GM10266 (cell line): ENCODE measurements at regions not wholly inside any gene's neighbourhood (a gene's known extent, or its start where the extent isn't known, plus 50 kb on each side); places are given as distances from the start of the nearest gene placed in this dataset.

ENCODE experiments used
- DNase-seq: peaks from one replicate; pipeline ENCODE4 v3.0.0; 2012; ENCODE audit errors: extremely low spot score
- TF ChIP-seq, protein P1 (sequence below): IDR thresholded peaks from 2 replicates; pipeline ENCODE4 v1.5.1; 2012; ENCODE audit warnings: mild to moderate bottlenecking, low read depth; ENCODE audit not compliant: control insufficient read depth, insufficient read depth; ENCODE audit errors: missing control alignments

DNA sequence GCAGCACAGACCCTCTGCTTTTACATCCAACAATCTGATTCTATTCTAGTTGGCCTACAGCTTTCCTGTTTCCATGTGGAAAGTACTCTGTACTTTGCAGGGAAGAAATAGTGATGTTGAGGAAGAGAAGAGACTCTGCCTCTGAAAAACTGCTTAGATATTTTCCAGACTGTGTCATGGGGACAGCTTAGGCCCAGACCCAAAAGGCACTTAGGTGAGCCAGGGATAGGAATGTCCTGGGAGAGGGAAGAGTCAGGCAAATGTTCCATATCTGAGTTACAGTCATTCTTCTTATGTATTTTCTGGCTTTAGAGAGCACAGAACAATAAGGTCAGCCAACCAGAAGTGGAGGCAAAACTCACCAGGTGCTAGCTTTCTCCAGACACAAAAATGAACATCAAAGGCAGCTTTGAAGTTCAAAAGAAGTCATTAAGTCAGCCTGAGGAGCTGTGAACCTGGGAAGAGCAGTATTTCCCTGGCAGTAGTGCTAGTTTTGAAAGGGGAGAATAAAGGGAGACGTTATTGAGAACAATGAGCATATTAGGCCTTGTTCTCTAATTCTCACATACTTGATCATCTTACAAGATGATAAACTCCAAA lies 199.7 kb upstream of the LMNTD1 start:
- TF ChIP-seq, protein P1, sequence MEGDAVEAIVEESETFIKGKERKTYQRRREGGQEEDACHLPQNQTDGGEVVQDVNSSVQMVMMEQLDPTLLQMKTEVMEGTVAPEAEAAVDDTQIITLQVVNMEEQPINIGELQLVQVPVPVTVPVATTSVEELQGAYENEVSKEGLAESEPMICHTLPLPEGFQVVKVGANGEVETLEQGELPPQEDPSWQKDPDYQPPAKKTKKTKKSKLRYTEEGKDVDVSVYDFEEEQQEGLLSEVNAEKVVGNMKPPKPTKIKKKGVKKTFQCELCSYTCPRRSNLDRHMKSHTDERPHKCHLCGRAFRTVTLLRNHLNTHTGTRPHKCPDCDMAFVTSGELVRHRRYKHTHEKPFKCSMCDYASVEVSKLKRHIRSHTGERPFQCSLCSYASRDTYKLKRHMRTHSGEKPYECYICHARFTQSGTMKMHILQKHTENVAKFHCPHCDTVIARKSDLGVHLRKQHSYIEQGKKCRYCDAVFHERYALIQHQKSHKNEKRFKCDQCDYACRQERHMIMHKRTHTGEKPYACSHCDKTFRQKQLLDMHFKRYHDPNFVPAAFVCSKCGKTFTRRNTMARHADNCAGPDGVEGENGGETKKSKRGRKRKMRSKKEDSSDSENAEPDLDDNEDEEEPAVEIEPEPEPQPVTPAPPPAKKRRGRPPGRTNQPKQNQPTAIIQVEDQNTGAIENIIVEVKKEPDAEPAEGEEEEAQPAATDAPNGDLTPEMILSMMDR, result no peak
- no peak for DNase-seq

DNA sequence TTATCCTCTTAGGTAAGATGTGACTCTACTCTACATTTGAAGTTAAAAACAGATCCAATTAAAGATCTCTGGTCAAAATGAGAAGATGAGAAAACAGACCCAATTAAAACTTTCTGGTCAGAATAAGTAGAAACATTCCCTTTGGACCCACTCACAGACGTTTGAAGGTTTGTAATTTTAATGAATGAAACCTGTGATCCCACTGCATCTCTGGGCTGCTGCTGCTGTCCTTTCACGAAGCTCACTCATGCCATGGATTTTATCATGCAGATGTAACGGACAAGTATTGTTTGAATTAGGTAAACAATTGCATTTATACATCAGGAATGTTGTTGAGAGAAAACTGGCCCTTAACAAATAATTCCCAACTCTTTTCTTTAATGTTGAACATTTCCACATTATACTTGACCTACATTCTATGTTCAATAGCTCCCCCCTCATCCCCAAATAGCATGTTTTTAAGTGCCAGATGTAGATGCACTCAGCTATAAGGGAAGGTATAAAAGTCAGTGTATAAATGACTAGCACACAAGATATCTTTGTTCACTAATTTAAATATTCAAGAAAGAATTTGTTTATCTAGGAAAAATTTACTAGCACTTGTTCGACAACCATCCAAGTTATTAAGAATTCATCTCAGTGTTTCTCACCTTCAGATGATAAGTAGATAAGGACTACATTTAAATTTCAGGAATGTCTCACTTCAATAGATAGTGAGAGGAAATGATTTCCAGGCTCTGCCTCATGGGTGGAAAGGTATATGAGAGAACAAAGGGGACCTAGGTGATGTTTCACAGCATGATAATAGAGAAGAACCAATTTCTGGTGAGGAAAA lies 202.3 kb upstream of the LMNTD1 start:
- no peak for DNase-seq
- TF ChIP-seq, protein P1, result no peak

DNA sequence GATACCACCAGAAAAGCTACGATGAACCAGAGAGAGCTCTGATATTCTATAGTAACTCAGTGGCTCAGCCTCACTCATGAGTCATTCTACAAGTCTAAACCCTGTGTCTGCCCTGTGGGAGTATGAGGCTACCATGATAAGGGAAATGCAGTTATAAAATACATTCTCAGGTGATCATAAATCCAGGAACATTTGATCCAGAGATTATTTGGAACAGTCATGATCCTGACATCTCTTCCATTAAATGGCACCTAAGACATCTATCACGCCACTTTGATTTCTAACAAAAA lies 202.6 kb upstream of the RASSF8 start:
- TF ChIP-seq, protein P1, result no peak
- DNase-seq, result no peak

DNA sequence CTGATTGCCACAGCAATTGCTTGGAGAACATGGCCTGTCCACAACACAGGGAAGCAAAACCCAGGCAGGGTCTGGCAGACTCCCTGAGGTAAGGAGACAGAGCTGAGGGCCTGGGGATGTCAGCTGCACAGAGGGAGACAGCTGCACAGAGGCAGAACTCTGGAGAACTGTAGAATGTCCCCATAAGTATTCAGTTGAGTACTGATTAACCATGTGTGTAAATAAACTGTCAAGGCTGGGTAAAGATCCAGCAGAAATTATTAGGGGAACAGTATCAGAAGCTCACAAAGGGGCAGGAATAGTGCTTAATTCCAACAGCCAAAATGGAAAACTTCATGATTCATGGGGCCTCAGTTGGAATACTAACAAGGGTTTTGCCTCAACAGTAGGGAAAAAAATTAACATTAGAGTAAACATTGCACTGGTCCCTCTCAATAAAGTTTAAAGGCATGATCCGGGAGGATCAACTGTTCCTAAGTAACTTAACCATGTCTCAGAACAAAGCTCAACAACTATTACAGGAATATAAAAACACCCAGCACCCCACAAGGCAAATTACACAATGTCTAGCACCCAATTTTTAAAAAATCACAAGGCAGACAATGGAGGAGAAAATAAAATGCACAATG lies 201.3 kb upstream of the RASSF8 start:
- TF ChIP-seq, protein P1, result no peak

DNA sequence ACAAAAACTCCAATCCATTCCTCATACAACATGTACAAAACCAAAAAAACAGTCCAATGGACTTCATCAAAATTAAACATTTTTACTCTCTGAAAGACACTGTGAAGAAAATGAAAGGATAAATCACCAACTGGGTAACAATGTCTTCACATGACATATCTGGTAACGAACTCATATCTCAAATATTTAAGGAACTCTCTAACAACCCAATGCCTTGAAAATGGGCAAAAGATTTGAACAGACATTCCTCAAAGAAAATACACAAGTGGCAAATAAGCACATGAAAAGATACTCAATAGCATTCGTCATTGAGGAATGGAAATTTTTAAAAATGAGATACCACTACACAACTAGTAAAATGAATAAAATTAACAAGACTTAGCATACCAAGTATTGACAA lies 198.7 kb upstream of the RASSF8 start:
- no peak for DNase-seq
- TF ChIP-seq, protein P1, result no peak

More for the DNA sequence above, 201.3 kb upstream of the RASSF8 start:
- DNase-seq, result no peak

DNA sequence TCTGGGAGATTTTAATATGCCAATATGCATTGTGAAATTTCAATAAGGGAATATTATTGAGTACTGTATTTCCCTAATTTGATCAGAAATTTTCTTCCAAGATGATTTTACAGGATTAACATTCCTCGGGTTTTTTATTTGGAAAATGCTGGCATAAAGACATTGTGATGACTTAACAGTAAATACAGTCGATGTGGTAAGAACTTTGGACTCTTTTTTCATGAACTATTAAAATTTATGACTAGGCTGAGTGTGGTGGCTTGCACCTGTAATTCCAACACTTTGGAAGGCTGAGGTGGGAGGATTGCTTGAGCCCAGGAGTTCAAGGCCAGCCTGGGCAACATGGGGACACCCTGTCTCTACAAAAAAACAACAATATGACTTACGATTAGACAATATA lies 197.1 kb upstream of the RASSF8 start:
- TF ChIP-seq, protein P1, result no peak
- DNase-seq, result no peak

GRCh38 chr12:25764409-25764808 lies 194.1 kb upstream of the RASSF8 start:
- no peak for DNase-seq
- TF ChIP-seq, protein P1, result no peak
